GM12874 (cell line): ENCODE measurements at regions not wholly inside any gene's neighbourhood (a gene's known extent, or its start where the extent isn't known, plus 50 kb on each side); places are given as distances from the start of the nearest gene placed in this dataset.

ENCODE experiments used
- CTCF ChIP-seq: IDR thresholded peaks from 2 replicates; pipeline ENCODE4 v1.5.1; 2011; ENCODE audit warnings: low read depth, mild to moderate bottlenecking, control low read depth, low read length, moderate library complexity; ENCODE audit not compliant: insufficient read depth

GRCh38 chr3:72269475-72269874 is 484.5 kb upstream of the PROK2 start:
- no peak for TF ChIP-seq CTCF

GRCh38 chr3:72266016-72266370 is 481.0 kb upstream of the PROK2 start:
- TF ChIP-seq CTCF: no peak

- peak; percentile 17; the same call in 1 of the 2 replicates for TF ChIP-seq CTCF
Measured at GRCh38 chr3:72265256-72266015, 480.5 kb upstream of the PROK2 start.

GRCh38 chr3:72263223-72263990 is 478.5 kb upstream of the PROK2 start:
- TF ChIP-seq CTCF: no peak

- no peak for TF ChIP-seq CTCF
Measured at GRCh38 chr3:72262736-72263135, 477.8 kb upstream of the PROK2 start.

- no peak for TF ChIP-seq CTCF
Measured at GRCh38 chr3:72261566-72262564, 476.9 kb upstream of the PROK2 start.

GRCh38 chr3:72260588-72260910 is 475.6 kb upstream of the PROK2 start:
- TF ChIP-seq CTCF: no peak
